IPS-18a (cell line): ENCODE measurements at regions not wholly inside any gene's neighbourhood (a gene's known extent, or its start where the extent isn't known, plus 50 kb on each side); places are given as distances from the start of the nearest gene placed in this dataset.

Source experiments
- H3K27ac ChIP-seq: one replicate; pipeline ENCODE4 v1.5.1; 2013; ENCODE audit warnings: low read length
- H3K27me3 ChIP-seq: one replicate; pipeline ENCODE4 v1.6.1; 2013; ENCODE audit warnings: mild to moderate bottlenecking, low read length; ENCODE audit not compliant: control insufficient read depth, insufficient read depth
- H3K36me3 ChIP-seq: one replicate; pipeline ENCODE4 v1.6.1; 2013; ENCODE audit warnings: low read depth, low read length; ENCODE audit not compliant: control insufficient read depth
- H3K4me1 ChIP-seq: one replicate; pipeline ENCODE4 v1.6.1; 2013; ENCODE audit warnings: low read depth, low read length; ENCODE audit not compliant: control insufficient read depth
- H3K4me3 ChIP-seq: one replicate; pipeline ENCODE4 v1.5.1; 2013; ENCODE audit warnings: low read length
- H3K9ac ChIP-seq: one replicate; pipeline ENCODE4 v1.6.1; 2013; ENCODE audit warnings: mild to moderate bottlenecking, low read length, moderate library complexity
- H3K9me3 ChIP-seq: one replicate; pipeline ENCODE4 v1.6.1; 2013; ENCODE audit warnings: low read depth, low read length; ENCODE audit not compliant: control insufficient read depth

- Histone ChIP-seq H3K36me3 (no peaks in the 10 kb centered on the region), H3K9me3 (peaks cover 3% of the 10 kb centered on the region), H3K4me3 (no peak overlapping the region), H3K9ac (no peak overlapping the region), H3K4me1 (no peaks in the 10 kb centered on the region), H3K27me3 (no peaks in the 10 kb centered on the region), H3K27ac (no peak overlapping the region)
These were observed 53.0 kb upstream of the SMOX start for GRCh38 chr20:4095639-4096038.

- Histone ChIP-seq H3K36me3 (no peaks in the 10 kb centered on the region), H3K9me3 (peaks cover 3% of the 10 kb centered on the region), H3K27ac (no peak overlapping the region), H3K4me3 (no peak overlapping the region), H3K9ac (no peak overlapping the region), H3K4me1 (no peaks in the 10 kb centered on the region), H3K27me3 (peaks cover 3% of the 10 kb centered on the region)
These were observed 56.8 kb upstream of the SMOX start for GRCh38 chr20:4091490-4092479.

- peaks cover 5% of the 10 kb centered on the region for H3K27me3 ChIP-seq
- no peaks in the 10 kb centered on the region for H3K4me1 ChIP-seq
- H3K4me3 ChIP-seq, result no peak overlapping the region
- no peak overlapping the region for H3K27ac ChIP-seq
- no peaks in the 10 kb centered on the region for H3K36me3 ChIP-seq
- no peak overlapping the region for H3K9ac ChIP-seq
- peaks cover 3% of the 10 kb centered on the region for H3K9me3 ChIP-seq
These were observed 57.7 kb upstream of the SMOX start for GRCh38 chr20:4090756-4091489.

GRCh38 chr20:4089756-4090487 is 58.7 kb upstream of the SMOX start:
- H3K4me3 ChIP-seq, result no peak overlapping the region

GRCh38 chr20:4088766-4089165 is 59.9 kb upstream of the SMOX start:
- Histone ChIP-seq H3K9me3 (no peaks in the 10 kb centered on the region), H3K4me3 (no peak overlapping the region), H3K27ac (no peak overlapping the region), H3K36me3 (no peaks in the 10 kb centered on the region), H3K27me3 (peaks cover 5% of the 10 kb centered on the region), H3K4me1 (no peaks in the 10 kb centered on the region), H3K9ac (no peak overlapping the region)

More at GRCh38 chr20:4089756-4090487, 58.7 kb upstream of the SMOX start:
- Histone ChIP-seq H3K27me3 (peaks cover 5% of the 10 kb centered on the region), H3K27ac (no peak overlapping the region), H3K9ac (no peak overlapping the region), H3K36me3 (no peaks in the 10 kb centered on the region), H3K9me3 (peaks cover under 1% of the 10 kb centered on the region), H3K4me1 (no peaks in the 10 kb centered on the region)

GRCh38 chr20:4087923-4088322 is 60.7 kb upstream of the SMOX start:
- Histone ChIP-seq H3K9ac (no peak overlapping the region), H3K4me3 (no peak overlapping the region), H3K36me3 (no peaks in the 10 kb centered on the region), H3K27ac (no peak overlapping the region), H3K4me1 (no peaks in the 10 kb centered on the region), H3K9me3 (no peaks in the 10 kb centered on the region), H3K27me3 (peaks cover 5% of the 10 kb centered on the region)

- Histone ChIP-seq H3K9me3 (no peaks in the 10 kb centered on the region), H3K27ac (no peak overlapping the region), H3K27me3 (peaks cover 5% of the 10 kb centered on the region), H3K36me3 (no peaks in the 10 kb centered on the region), H3K4me3 (no peak overlapping the region), H3K4me1 (peaks cover 8% of the 10 kb centered on the region), H3K9ac (no peak overlapping the region)
These were observed 61.6 kb upstream of the SMOX start for GRCh38 chr20:4086771-4087687.

- no peaks in the 10 kb centered on the region for H3K9me3 ChIP-seq
- no peak overlapping the region for H3K4me3 ChIP-seq
- peaks cover 5% of the 10 kb centered on the region for H3K27me3 ChIP-seq
- peaks cover 10% of the 10 kb centered on the region for H3K4me1 ChIP-seq
- H3K36me3 ChIP-seq, result no peaks in the 10 kb centered on the region
- no peak overlapping the region for H3K27ac ChIP-seq
- H3K9ac ChIP-seq, result no peak overlapping the region
These were observed 63.9 kb upstream of the SMOX start for GRCh38 chr20:4084721-4085120.

- no peak overlapping the region for H3K27ac ChIP-seq
- H3K9me3 ChIP-seq, result no peaks in the 10 kb centered on the region
- H3K9ac ChIP-seq, result no peak overlapping the region
- H3K4me1 ChIP-seq, result peaks cover 10% of the 10 kb centered on the region
- no peaks in the 10 kb centered on the region for H3K36me3 ChIP-seq
- H3K4me3 ChIP-seq, result no peak overlapping the region
- H3K27me3 ChIP-seq, result peaks cover 5% of the 10 kb centered on the region
These were observed 64.5 kb upstream of the SMOX start for GRCh38 chr20:4084096-4084495.

- no peaks in the 10 kb centered on the region for H3K36me3 ChIP-seq
- H3K4me3 ChIP-seq, result no peak overlapping the region
- H3K4me1 ChIP-seq, result peaks cover 10% of the 10 kb centered on the region
- no peak overlapping the region for H3K27ac ChIP-seq
- no peaks in the 10 kb centered on the region for H3K9me3 ChIP-seq
- no peak overlapping the region for H3K9ac ChIP-seq
- H3K27me3 ChIP-seq, result peaks cover 5% of the 10 kb centered on the region
These were observed 65.3 kb upstream of the SMOX start for GRCh38 chr20:4083098-4083865.
